ENCODE measurements at regions not wholly inside any gene's neighbourhood (a gene's known extent, or its start where the extent isn't known, plus 50 kb on each side); places are given as distances from the start of the nearest gene placed in this dataset.

- intact Hi-C loops (cut with micrococcal nuclease), result no loop called here
- CTCF ChIA-PET, result no interaction called here
- WGBS (ENCODE audit: insufficient coverage), result no CpG with 5 or more reads among the region's 2 CpGs
Observed at GRCh38 chr10:65128277-65128676, 1607.1 kb downstream of the REEP3 start.

DNA sequence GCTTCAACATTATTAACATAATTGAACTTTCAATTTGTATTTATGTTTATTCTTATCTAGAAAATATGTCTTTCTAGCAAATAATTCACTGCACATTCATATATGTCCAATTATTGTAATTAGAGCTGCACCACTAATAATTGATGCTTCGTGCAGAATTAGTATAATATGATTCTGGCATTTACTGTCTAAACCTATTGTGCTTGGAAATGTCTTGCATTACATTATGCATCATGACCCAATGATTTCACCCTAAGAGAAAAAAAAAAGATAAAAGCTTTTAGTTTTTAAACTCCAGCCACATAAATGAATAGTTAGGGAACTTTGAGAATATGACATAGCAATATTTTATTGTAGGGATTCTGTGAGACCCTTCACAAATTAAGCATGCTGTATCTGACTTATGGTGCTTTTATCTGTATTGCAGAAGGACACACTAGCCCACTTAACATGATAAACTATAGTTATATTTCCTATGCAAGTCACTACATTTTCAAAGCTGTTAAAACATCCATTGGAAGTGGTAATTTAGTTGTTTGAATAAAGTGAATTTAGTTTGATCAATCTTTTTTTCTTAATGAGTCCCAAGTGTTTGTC is 1609.1 kb downstream of the REEP3 start:
- H3K36me3 ChIP-seq (replicated peaks in 1 of 2; ENCODE audit: control extremely low read depth in 1 of 2, control insufficient read depth in 1 of 2, extremely low read depth in 1 of 2, insufficient read depth in 2 of 2, low read length in 1 of 2), result no peaks in the 10 kb centered on the region
- ATAC-seq (ENCODE audit: low read depth), result no peak
- Mint-ChIP-seq H3K27me3 (no peaks in the 10 kb centered on the region), H3K4me1 (no peaks in the 10 kb centered on the region), H3K9me3 (ENCODE audit: insufficient read depth) (no peaks in the 10 kb centered on the region), H3K4me3 (no peak overlapping the region), H3K27ac (no peak overlapping the region)
- ChIA-PET CTCF (no interaction called here), POLR2A (no interaction called here)
- TF ChIP-seq, protein P1, sequence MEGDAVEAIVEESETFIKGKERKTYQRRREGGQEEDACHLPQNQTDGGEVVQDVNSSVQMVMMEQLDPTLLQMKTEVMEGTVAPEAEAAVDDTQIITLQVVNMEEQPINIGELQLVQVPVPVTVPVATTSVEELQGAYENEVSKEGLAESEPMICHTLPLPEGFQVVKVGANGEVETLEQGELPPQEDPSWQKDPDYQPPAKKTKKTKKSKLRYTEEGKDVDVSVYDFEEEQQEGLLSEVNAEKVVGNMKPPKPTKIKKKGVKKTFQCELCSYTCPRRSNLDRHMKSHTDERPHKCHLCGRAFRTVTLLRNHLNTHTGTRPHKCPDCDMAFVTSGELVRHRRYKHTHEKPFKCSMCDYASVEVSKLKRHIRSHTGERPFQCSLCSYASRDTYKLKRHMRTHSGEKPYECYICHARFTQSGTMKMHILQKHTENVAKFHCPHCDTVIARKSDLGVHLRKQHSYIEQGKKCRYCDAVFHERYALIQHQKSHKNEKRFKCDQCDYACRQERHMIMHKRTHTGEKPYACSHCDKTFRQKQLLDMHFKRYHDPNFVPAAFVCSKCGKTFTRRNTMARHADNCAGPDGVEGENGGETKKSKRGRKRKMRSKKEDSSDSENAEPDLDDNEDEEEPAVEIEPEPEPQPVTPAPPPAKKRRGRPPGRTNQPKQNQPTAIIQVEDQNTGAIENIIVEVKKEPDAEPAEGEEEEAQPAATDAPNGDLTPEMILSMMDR (IDR thresholded peaks at IDR 0.05), result no peak
- no peak for TF ChIP-seq EZH2 (IDR thresholded peaks at IDR 0.05; ENCODE audit: borderline replicate concordance, insufficient read depth, low read depth, low read length, poor library complexity, severe bottlenecking)
- no peak overlapping the region for H3K4me2 ChIP-seq (replicated peaks; ENCODE audit: low read depth, low read length, poor library complexity, severe bottlenecking)
- no CpG with 5 or more reads among the region's 1 CpG for WGBS (ENCODE audit: insufficient coverage)
- H3K27me3 ChIP-seq (replicated peaks in 1 of 4; ENCODE audit: control extremely low read depth in 1 of 4, control insufficient read depth in 3 of 4, insufficient read depth in 4 of 4, low read length in 3 of 4), result no peaks in the 10 kb centered on the region
- no peak overlapping the region for H2AFZ ChIP-seq (ENCODE audit: insufficient read depth, low read depth, low read length, poor library complexity, severe bottlenecking)
- H3K27ac ChIP-seq (ENCODE audit: low read length in 2 of 2), result no peak overlapping the region
- intact Hi-C loops (cut with micrococcal nuclease), result no loop called here
- H4K20me1 ChIP-seq (ENCODE audit: control insufficient read depth, insufficient read depth, low read length, poor library complexity, severe bottlenecking), result no peaks in the 10 kb centered on the region
- H3K4me3 ChIP-seq (ENCODE audit: control extremely low read depth in 1 of 5, extremely low read depth in 1 of 5, insufficient read depth in 1 of 5, low read depth in 2 of 5, low read length in 4 of 5), result no peak overlapping the region
- no peak for DNase-seq
- H3K79me2 ChIP-seq (ENCODE audit: control insufficient read depth, insufficient read depth, low read length), result no peaks in the 10 kb centered on the region
- H3K9ac ChIP-seq (ENCODE audit: low read length), result no peak overlapping the region
- no peaks in the 10 kb centered on the region for H3K9me3 ChIP-seq (ENCODE audit: control extremely low read depth in 1 of 3, control insufficient read depth in 2 of 3, insufficient read depth in 1 of 3, low read length in 2 of 3)
- no peaks in the 10 kb centered on the region for H3K4me1 ChIP-seq (ENCODE audit: control insufficient read depth in 2 of 2, insufficient read depth in 2 of 2, low read length in 2 of 2)

More at GRCh38 chr10:65128277-65128676, 1607.1 kb downstream of the REEP3 start:
- Histone ChIP-seq H3K9me3 (ENCODE audit: control extremely low read depth in 1 of 3, control insufficient read depth in 2 of 3, insufficient read depth in 1 of 3, low read length in 2 of 3) (no peaks in the 10 kb centered on the region), H4K20me1 (ENCODE audit: control insufficient read depth, insufficient read depth, low read length, poor library complexity, severe bottlenecking) (no peaks in the 10 kb centered on the region), H3K27ac (ENCODE audit: low read length in 2 of 2) (no peak overlapping the region), H3K4me3 (ENCODE audit: control extremely low read depth in 1 of 5, extremely low read depth in 1 of 5, insufficient read depth in 1 of 5, low read depth in 2 of 5, low read length in 4 of 5) (no peak overlapping the region), H3K4me2 (replicated peaks; ENCODE audit: low read depth, low read length, poor library complexity, severe bottlenecking) (no peak overlapping the region), H3K4me1 (ENCODE audit: control insufficient read depth in 2 of 2, insufficient read depth in 2 of 2, low read length in 2 of 2) (no peaks in the 10 kb centered on the region), H2AFZ (ENCODE audit: insufficient read depth, low read depth, low read length, poor library complexity, severe bottlenecking) (no peak overlapping the region), H3K9ac (ENCODE audit: low read length) (no peak overlapping the region), H3K79me2 (ENCODE audit: control insufficient read depth, insufficient read depth, low read length) (no peaks in the 10 kb centered on the region), H3K27me3 (replicated peaks in 1 of 4; ENCODE audit: control extremely low read depth in 1 of 4, control insufficient read depth in 3 of 4, insufficient read depth in 4 of 4, low read length in 3 of 4) (no peaks in the 10 kb centered on the region), H3K36me3 (replicated peaks in 1 of 2; ENCODE audit: control extremely low read depth in 1 of 2, control insufficient read depth in 1 of 2, extremely low read depth in 1 of 2, insufficient read depth in 2 of 2, low read length in 1 of 2) (no peaks in the 10 kb centered on the region)
- H3K27ac Mint-ChIP-seq, result no peak overlapping the region
- H3K4me1 Mint-ChIP-seq, result no peaks in the 10 kb centered on the region
- H3K4me3 Mint-ChIP-seq, result no peak overlapping the region
- H3K27me3 Mint-ChIP-seq, result no peaks in the 10 kb centered on the region
- no peaks in the 10 kb centered on the region for H3K9me3 Mint-ChIP-seq (ENCODE audit: insufficient read depth)
- TF ChIP-seq, protein P1 (IDR thresholded peaks at IDR 0.05), result no peak
- no peak for TF ChIP-seq EZH2 (IDR thresholded peaks at IDR 0.05; ENCODE audit: borderline replicate concordance, insufficient read depth, low read depth, low read length, poor library complexity, severe bottlenecking)
- DNase-seq (no peak), ATAC-seq (ENCODE audit: low read depth) (no peak)
- POLR2A ChIA-PET, result no interaction called here

Measured in B cell (primary cell).